ENCODE measurements at regions not wholly inside any gene's neighbourhood (a gene's known extent, or its start where the extent isn't known, plus 50 kb on each side); places are given as distances from the start of the nearest gene placed in this dataset.

GRCh38 chr18:10301831-10302483 is 152.5 kb upstream of the APCDD1 start:
- H3K4me3 ChIP-seq, result no peak overlapping the region
- H3K36me3 ChIP-seq, result no peaks in the 10 kb centered on the region
- no peak for ATAC-seq
- no peaks in the 10 kb centered on the region for H3K9me3 ChIP-seq
- intact Hi-C loops (cut with DNase I), result no loop called here
- TF ChIP-seq CTCF (IDR thresholded peaks at IDR 0.05), result no peak
- no peak for DNase-seq
- H3K4me1 ChIP-seq, result no peaks in the 10 kb centered on the region
- no peaks in the 10 kb centered on the region for H3K27me3 ChIP-seq
- H3K27ac ChIP-seq, result no peak overlapping the region

GRCh38 chr18:10303171-10303570 is 151.3 kb upstream of the APCDD1 start:
- Histone ChIP-seq H3K36me3 (no peaks in the 10 kb centered on the region), H3K4me1 (no peaks in the 10 kb centered on the region), H3K27ac (no peak overlapping the region), H3K4me3 (no peak overlapping the region), H3K27me3 (no peaks in the 10 kb centered on the region), H3K9me3 (no peaks in the 10 kb centered on the region)
- no peak for TF ChIP-seq CTCF (IDR thresholded peaks at IDR 0.05)
- DNase-seq (no peak), ATAC-seq (no peak)
- intact Hi-C loops (cut with DNase I), result no loop called here

GRCh38 chr18:10304853-10305252 is 149.6 kb upstream of the APCDD1 start:
- no peaks in the 10 kb centered on the region for H3K4me1 ChIP-seq
- DNase-seq (no peak), ATAC-seq (peak; percentile 25)
- no peaks in the 10 kb centered on the region for H3K9me3 ChIP-seq
- H3K27me3 ChIP-seq, result no peaks in the 10 kb centered on the region
- no peak overlapping the region for H3K27ac ChIP-seq
- TF ChIP-seq CTCF (IDR thresholded peaks at IDR 0.05), result no peak
- no peak overlapping the region for H3K4me3 ChIP-seq
- no peaks in the 10 kb centered on the region for H3K36me3 ChIP-seq
- intact Hi-C loops (cut with DNase I), result no loop called here

- Histone ChIP-seq H3K4me3 (no peak overlapping the region), H3K27ac (no peak overlapping the region), H3K4me1 (no peaks in the 10 kb centered on the region), H3K9me3 (no peaks in the 10 kb centered on the region), H3K36me3 (no peaks in the 10 kb centered on the region), H3K27me3 (no peaks in the 10 kb centered on the region)
- TF ChIP-seq CTCF (IDR thresholded peaks at IDR 0.05), result no peak
- no peak for ATAC-seq
- intact Hi-C loops (cut with DNase I), result no loop called here
- no peak for DNase-seq
Observed at GRCh38 chr18:10306779-10307178, 147.7 kb upstream of the APCDD1 start.

GRCh38 chr18:10308154-10308553 is 146.3 kb upstream of the APCDD1 start:
- H3K4me3 ChIP-seq, result no peak overlapping the region
- no peaks in the 10 kb centered on the region for H3K9me3 ChIP-seq
- peak; percentile 20 for ATAC-seq
- no peak for DNase-seq
- H3K4me1 ChIP-seq, result no peaks in the 10 kb centered on the region
- no peaks in the 10 kb centered on the region for H3K36me3 ChIP-seq
- H3K27me3 ChIP-seq, result no peaks in the 10 kb centered on the region
- intact Hi-C loops (cut with DNase I), result no loop called here
- no peak overlapping the region for H3K27ac ChIP-seq
- no peak for TF ChIP-seq CTCF (IDR thresholded peaks at IDR 0.05)

- Histone ChIP-seq H3K4me1 (no peaks in the 10 kb centered on the region), H3K9me3 (no peaks in the 10 kb centered on the region), H3K36me3 (no peaks in the 10 kb centered on the region), H3K27me3 (no peaks in the 10 kb centered on the region), H3K4me3 (no peak overlapping the region), H3K27ac (no peak overlapping the region)
- intact Hi-C loops (cut with DNase I), result no loop called here
- ATAC-seq (no peak), DNase-seq (no peak)
- no peak for TF ChIP-seq CTCF (IDR thresholded peaks at IDR 0.05)
Observed at GRCh38 chr18:10310626-10311025, 143.8 kb upstream of the APCDD1 start.
